HFFc6 (cell line): ENCODE measurements at regions not wholly inside any gene's neighbourhood (a gene's known extent, or its start where the extent isn't known, plus 50 kb on each side); places are given as distances from the start of the nearest gene placed in this dataset.

Experiments used
- DNase-seq: peaks from one replicate; pipeline ENCODE4 v3.0.0-alpha.2; 2018
- H3K27ac Mint-ChIP-seq: 2 replicates; pipeline ENCODE4 v1.8.0; 2020; ENCODE audit warnings: mild to moderate bottlenecking, mixed read lengths
- H3K27me3 Mint-ChIP-seq: 2 replicates; pipeline ENCODE4 v1.8.0; 2021; ENCODE audit warnings: mild to moderate bottlenecking, moderate library complexity, mixed read lengths; ENCODE audit not compliant: insufficient read depth
- H3K36me3 Mint-ChIP-seq: 2 replicates; pipeline ENCODE4 v1.8.0; 2021; ENCODE audit warnings: low read depth, mixed read lengths
- H3K4me1 Mint-ChIP-seq: 2 replicates; pipeline ENCODE4 v1.8.0; 2020; ENCODE audit warnings: low read depth, mixed read lengths
- H3K4me3 Mint-ChIP-seq: 2 replicates; pipeline ENCODE4 v1.8.0; 2020; ENCODE audit warnings: mild to moderate bottlenecking, moderate library complexity, mixed read lengths
- H3K9me3 Mint-ChIP-seq: 2 replicates; pipeline ENCODE4 v1.8.0; 2020; ENCODE audit warnings: mild to moderate bottlenecking, mixed read lengths
- CTCF ChIP-seq: fragments of 200-600 bp; sonication (generic); IDR thresholded peaks from 2 replicates; pipeline ENCODE4 v1.5.0; 2021; ENCODE audit warnings: antibody characterized with exemption, mild to moderate bottlenecking

GRCh38 chr18:77486985-77487384, 237.3 kb downstream of the GALR1 start:
- no peak for TF ChIP-seq CTCF
- no peak overlapping the region for H3K4me3 Mint-ChIP-seq
- no peaks in the 10 kb centered on the region; the same call in 1 of the 2 replicates for H3K27me3 Mint-ChIP-seq
- peaks cover 48% of the 10 kb centered on the region for H3K9me3 Mint-ChIP-seq
- no peak for DNase-seq
- H3K4me1 Mint-ChIP-seq: no peaks in the 10 kb centered on the region
- H3K36me3 Mint-ChIP-seq: no peaks in the 10 kb centered on the region; the same call in 1 of the 2 replicates
- H3K27ac Mint-ChIP-seq: no peak overlapping the region

- Mint-ChIP-seq H3K36me3 (peaks cover 3% of the 10 kb centered on the region; the same call in 1 of the 2 replicates), H3K4me3 (no peak overlapping the region), H3K27me3 (no peaks in the 10 kb centered on the region; the same call in 1 of the 2 replicates), H3K4me1 (no peaks in the 10 kb centered on the region), H3K9me3 (peaks cover 51% of the 10 kb centered on the region), H3K27ac (no peak overlapping the region)
- TF ChIP-seq CTCF: no peak
- no peak for DNase-seq
Measured at GRCh38 chr18:77487951-77488740, 238.5 kb downstream of the GALR1 start.

- Mint-ChIP-seq H3K27ac (no peak overlapping the region), H3K4me1 (no peaks in the 10 kb centered on the region), H3K9me3 (peaks cover 63% of the 10 kb centered on the region), H3K36me3 (peaks cover 3% of the 10 kb centered on the region; the same call in 1 of the 2 replicates), H3K27me3 (no peaks in the 10 kb centered on the region; the same call in 1 of the 2 replicates), H3K4me3 (no peak overlapping the region)
- TF ChIP-seq CTCF: no peak
- no peak for DNase-seq
Measured at GRCh38 chr18:77495079-77495478, 245.4 kb downstream of the GALR1 start.

- DNase-seq: no peak
- Mint-ChIP-seq H3K4me3 (no peak overlapping the region), H3K36me3 (peaks cover 3% of the 10 kb centered on the region; the same call in 1 of the 2 replicates), H3K27me3 (no peaks in the 10 kb centered on the region), H3K4me1 (no peaks in the 10 kb centered on the region), H3K9me3 (peaks cover 59% of the 10 kb centered on the region), H3K27ac (no peak overlapping the region)
- TF ChIP-seq CTCF: no peak
Measured at GRCh38 chr18:77495982-77496690, 246.5 kb downstream of the GALR1 start.

- DNase-seq: no peak
- Mint-ChIP-seq H3K4me3 (no peak overlapping the region), H3K27ac (no peak overlapping the region), H3K27me3 (no peaks in the 10 kb centered on the region), H3K36me3 (no peaks in the 10 kb centered on the region; the same call in 1 of the 2 replicates), H3K9me3 (peaks cover 39% of the 10 kb centered on the region), H3K4me1 (no peaks in the 10 kb centered on the region)
- TF ChIP-seq CTCF: no peak
Measured at GRCh38 chr18:77501266-77501665, 251.6 kb downstream of the GALR1 start.
